Adipocyte (in vitro differentiated cells): ENCODE measurements at regions not wholly inside any gene's neighbourhood (a gene's known extent, or its start where the extent isn't known, plus 50 kb on each side); places are given as distances from the start of the nearest gene placed in this dataset.
"Not testable (repeated sequence)": the region's sequence is repeated elsewhere in the genome, so short reads cannot be mapped to it uniquely, and the experiment has no call there.

Experiments used
- DNase-seq: peaks from one replicate; pipeline ENCODE4 v3.0.0-alpha.2; 2015; ENCODE audit warnings: low read depth
- H3K27me3 ChIP-seq: replicated peaks from 2 replicates; pipeline ENCODE4 v1.7.0; 2013; ENCODE audit warnings: mild to moderate bottlenecking, low read length, moderate library complexity; ENCODE audit not compliant: control insufficient read depth, insufficient read depth
- H3K36me3 ChIP-seq: 2 replicates; pipeline ENCODE4 v1.7.0; 2013; ENCODE audit warnings: low read length, mild to moderate bottlenecking, moderate library complexity; ENCODE audit not compliant: control insufficient read depth, insufficient read depth, severe bottlenecking
- H3K4me1 ChIP-seq: 2 replicates; pipeline ENCODE4 v1.7.0; 2013; ENCODE audit warnings: mild to moderate bottlenecking, low read length, moderate library complexity; ENCODE audit not compliant: control insufficient read depth, insufficient read depth
- H3K4me3 ChIP-seq: 2 replicates; pipeline ENCODE4 v1.7.0; 2013; ENCODE audit warnings: mild to moderate bottlenecking, low read length, moderate library complexity
- H3K9ac ChIP-seq: 2 replicates; pipeline ENCODE4 v1.7.0; 2013; ENCODE audit warnings: mild to moderate bottlenecking, low read length, moderate library complexity
- H3K9me3 ChIP-seq: 2 replicates; pipeline ENCODE4 v1.7.0; 2013; ENCODE audit warnings: mild to moderate bottlenecking, low read length, moderate library complexity; ENCODE audit not compliant: control insufficient read depth

DNA sequence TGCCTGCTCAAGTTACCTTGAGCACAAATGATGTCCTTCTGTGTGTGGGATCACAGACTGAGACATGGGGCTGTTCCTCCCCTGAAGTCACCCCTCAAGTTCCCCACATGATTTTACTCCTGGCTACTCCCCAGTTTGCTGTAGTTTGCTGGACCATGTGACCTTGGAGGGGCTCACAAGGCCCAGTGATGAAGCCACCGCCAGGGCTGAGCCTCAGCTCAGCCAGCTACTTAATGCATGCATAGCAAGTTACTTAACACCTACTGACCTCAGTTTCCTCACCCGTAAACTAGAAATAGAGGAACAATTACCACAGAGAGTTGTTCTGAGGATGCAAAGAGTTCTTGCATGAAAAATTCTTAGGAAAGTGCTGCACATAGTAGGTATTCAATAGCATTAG is 283.7 kb upstream of the PLGLB2 start:
- H3K27me3 ChIP-seq, H3K4me1 ChIP-seq, H3K9me3 ChIP-seq, H3K4me3 ChIP-seq, H3K9ac ChIP-seq, DNase-seq, H3K36me3 ChIP-seq: not testable (repeated sequence)

DNA sequence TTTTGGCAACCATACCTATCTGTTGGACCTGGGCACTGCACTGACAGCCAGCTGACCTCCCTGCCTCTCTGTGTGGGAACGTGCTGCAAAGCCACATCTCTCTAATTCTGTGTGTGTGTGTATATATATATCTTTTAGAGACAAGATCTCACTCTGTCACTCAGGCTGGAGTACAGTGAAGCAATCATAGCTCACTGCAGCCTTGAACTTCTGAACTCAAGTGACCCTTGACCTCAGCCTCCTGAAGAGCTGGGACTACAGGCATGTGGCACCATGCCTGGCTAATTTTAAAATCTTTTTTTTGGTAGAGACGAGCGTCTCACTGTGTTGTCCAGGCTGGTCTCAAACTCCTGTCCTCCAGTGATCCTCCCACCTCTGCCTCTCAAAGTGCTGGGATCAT is 282.2 kb upstream of the PLGLB2 start:
- H3K36me3 ChIP-seq, H3K27me3 ChIP-seq, H3K4me1 ChIP-seq, DNase-seq, H3K9me3 ChIP-seq, H3K9ac ChIP-seq, H3K4me3 ChIP-seq: not testable (repeated sequence)

DNA sequence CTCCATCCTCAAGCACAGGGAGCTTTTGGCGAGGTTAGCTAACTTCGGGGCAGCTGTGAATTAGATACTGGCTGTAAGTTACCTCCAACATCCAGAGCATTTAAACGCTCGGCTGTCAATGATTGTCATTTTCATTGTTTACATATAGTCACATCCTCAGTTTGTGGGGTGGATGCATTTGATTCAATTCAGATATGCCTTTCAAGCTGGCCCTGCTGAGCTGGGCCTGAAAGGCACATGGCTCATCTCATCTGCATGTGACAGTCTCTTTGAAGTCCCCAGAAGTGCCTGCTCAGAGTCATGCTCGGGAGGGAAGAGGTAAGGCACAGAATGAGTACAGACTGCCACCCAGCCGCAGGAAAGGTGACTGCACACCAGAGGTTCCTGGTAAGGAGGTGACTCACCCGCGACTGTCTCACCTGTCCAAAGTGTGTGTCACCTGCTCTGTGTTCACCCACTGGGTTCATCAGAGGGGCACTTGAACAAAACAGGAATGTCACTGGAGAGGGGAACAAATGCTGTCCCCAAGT is 281.2 kb upstream of the PLGLB2 start:
- H3K4me1 ChIP-seq, H3K27me3 ChIP-seq, H3K4me3 ChIP-seq, H3K9ac ChIP-seq, H3K36me3 ChIP-seq, H3K9me3 ChIP-seq, DNase-seq: not testable (repeated sequence)

DNA sequence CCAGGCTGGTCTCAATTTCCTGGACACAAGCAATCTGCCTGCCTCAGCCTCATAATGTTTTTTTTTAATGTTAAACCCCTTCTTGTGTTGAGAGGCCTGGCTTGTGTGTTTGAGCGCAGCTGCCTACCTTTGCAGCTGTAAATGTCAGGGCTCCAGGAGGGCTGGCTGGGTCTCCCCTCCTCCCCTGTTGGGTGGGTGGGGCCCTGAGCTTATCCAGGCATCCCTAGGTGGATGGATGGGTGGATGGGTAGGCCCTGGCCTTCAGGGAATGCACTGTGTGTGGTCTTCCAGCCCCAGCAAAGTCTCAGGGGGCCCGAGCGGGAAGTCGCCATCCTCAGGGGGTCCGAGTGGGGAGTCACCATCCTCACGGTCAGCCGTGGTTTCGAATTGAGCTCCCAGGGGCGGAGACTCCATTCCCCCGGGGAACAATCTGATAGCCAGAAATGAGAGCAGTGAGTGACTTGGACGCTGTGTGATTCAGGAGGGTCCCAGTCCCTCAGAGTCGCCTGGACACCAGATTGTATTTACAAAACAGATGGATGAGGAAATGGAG is 279.4 kb upstream of the PLGLB2 start:
- not testable (repeated sequence) for H3K4me3 ChIP-seq, DNase-seq

DNA sequence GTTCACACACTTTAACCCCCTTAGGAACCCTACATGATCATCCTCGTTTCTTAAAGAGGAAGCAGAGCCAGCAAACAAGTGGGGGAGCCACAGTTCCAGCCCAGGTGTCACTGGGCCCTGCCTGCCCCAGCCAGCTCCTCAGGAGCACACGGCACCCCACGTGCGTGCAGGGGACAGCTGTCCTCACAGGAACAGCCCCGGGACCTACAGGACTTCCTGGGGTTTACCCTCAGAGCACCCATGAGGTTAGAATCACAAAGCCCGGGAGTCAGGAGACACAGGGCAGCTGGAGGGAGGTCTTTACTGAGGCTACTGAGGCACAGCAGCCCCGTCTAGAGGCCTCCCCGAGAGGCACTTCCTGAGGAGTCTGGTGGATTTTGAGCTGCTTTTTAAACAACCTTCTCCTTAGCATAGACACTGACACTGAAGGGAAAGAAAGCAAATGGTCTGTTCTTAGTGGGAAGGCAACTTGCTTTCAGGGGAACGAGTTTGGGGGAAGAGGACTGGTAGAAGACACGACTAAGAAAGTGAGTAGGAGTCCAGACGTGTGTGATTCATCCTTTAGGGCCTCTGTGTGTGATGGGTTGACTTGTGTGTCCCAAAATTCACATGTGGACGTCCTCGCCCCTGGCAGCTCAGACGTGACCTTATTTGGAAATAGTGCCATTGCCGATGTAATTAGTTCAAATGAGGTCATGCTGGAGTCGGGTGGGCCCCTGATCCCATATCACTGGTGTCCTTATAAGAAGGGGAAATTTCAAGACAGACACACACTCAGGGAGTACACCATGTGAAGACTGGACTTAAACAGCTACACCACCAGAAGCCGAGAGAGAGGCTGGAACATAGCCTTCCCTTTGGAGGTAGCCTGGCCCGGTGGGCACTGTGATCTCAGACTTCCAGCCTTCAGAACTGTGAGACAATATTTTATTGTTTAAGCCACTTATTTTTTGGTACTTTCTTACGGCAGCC is 278.4 kb upstream of the PLGLB2 start:
- H3K4me3 ChIP-seq, H3K27me3 ChIP-seq, H3K9ac ChIP-seq, H3K9me3 ChIP-seq, H3K4me1 ChIP-seq, H3K36me3 ChIP-seq: not testable (repeated sequence)
- peak; percentile 7 for DNase-seq

More for the DNA sequence above, 279.4 kb upstream of the PLGLB2 start:
- H3K36me3 ChIP-seq, H3K9me3 ChIP-seq, H3K4me1 ChIP-seq, H3K27me3 ChIP-seq, H3K9ac ChIP-seq: not testable (repeated sequence)

DNA sequence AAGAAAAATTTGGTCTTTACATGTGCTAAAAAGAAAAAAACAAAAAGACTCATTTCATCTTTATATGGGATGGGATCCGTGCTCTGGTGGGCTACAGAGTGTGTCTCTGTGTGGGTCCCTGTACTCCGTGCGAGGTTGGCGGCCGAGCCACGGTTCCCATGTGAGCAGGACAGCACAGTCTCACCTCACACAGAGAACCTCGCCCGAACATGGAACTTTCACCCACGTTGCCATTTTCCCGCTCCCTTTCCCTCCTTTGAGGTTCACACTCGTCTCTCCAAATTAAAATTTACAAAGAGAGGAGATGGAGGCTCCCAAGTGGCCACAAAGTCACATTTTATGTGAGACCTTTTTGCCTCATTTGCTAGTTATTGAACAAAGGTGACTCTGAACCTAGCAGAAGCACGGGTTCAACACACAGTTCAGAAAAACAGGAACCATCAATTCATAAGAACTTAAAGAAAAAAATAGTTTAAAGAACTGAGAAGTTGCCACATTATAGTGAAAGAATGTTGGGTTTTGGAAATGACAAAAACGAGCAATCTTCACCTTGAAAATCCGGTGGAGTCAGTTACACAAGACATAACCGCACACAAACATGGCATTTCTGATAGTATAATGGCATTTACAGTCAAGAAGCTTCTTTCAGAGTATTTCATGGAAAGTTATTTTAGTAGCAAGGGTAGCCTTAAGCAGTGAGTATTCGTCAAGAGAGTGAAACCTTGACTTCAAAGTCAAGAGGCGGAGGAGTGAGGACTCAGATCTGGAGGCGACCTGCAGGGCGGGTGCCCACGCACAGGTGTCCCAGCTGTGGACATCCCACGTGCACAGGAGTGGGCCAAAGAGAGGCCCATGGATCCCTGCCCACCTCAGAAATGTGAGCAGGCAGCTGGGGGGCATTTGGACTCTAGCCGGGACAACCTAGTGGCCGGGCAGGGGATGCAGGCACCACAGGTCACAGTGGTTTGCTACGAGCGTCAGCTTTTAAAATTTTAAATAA is 277.2 kb upstream of the PLGLB2 start:
- H3K27me3 ChIP-seq, H3K36me3 ChIP-seq, H3K9ac ChIP-seq, H3K9me3 ChIP-seq, DNase-seq, H3K4me3 ChIP-seq, H3K4me1 ChIP-seq: not testable (repeated sequence)

DNA sequence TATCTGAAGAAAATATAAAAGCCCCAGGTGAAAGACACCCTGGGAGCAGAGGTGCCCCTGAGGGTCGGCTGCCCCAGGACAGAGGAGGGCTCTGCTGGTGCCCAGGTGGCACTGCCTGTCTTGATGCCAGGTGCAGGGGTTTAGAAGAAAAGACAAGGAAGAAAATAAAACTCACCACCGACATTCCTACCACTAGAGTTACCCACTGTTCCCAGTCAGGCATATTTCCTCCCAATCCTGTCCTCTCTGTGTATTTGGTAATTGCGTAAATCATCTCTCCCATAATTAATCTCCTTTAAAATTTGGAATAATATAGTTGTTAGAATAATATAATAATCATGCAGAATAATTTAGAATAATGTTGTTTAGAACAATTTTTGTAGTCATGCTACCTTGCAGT is 276.4 kb upstream of the PLGLB2 start:
- H3K36me3 ChIP-seq, H3K4me3 ChIP-seq, H3K9ac ChIP-seq, DNase-seq, H3K9me3 ChIP-seq, H3K27me3 ChIP-seq, H3K4me1 ChIP-seq: not testable (repeated sequence)

DNA sequence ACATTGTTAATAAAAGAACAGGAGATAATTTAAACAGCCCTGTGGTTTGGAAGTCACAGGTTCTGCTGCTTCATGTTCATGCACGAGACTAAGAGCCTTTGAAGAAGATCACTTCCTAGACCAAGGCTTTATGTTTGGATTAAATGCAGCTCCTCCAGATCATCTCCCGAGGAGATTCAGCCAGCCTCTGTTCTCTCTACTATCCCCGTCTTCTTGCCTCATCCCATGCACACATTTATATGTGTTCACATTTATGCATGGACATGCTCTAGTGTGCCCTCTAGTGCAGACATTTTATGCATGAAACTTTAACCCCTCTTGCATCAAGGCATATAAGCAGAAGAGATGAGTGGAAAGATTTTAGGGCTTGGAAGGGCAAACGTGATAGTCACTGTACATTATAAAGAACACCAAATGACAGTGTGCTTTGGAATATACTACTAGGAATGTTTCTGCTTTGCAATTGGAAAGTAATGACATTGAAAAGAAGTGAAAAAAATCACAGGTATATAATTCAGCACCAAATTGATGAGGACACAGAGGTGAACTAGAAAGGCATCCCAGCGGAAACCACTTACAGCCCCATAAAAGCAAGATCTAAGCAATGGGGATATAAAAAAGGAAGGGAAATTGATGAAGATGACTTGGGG is 271.5 kb upstream of the PLGLB2 start:
- H3K4me3 ChIP-seq, H3K9me3 ChIP-seq, DNase-seq, H3K4me1 ChIP-seq, H3K9ac ChIP-seq, H3K27me3 ChIP-seq, H3K36me3 ChIP-seq: not testable (repeated sequence)

DNA sequence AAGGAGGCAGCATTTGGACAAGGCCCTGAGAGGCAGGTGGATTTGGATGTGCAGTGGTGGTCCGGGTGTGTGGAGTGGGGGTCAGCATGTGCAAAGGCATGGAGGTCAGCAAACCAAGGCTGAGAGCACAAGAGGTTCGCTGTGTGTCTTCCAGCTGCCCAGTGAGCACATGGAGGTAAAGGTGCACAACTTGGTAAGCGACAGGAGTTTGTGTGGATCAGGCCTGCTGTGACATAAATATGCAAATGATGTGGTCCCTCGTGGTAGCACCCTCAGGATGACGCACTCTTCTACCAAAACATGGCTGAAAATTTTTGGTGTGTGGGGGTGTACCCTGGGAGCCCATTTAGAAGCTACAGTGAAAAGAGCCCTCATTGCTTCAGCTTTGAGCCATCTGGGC is 271.0 kb upstream of the PLGLB2 start:
- not testable (repeated sequence) for DNase-seq, H3K4me3 ChIP-seq, H3K4me1 ChIP-seq, H3K27me3 ChIP-seq, H3K36me3 ChIP-seq, H3K9me3 ChIP-seq
- H3K9ac ChIP-seq, result peak overlapping the region; percentile 60

DNA sequence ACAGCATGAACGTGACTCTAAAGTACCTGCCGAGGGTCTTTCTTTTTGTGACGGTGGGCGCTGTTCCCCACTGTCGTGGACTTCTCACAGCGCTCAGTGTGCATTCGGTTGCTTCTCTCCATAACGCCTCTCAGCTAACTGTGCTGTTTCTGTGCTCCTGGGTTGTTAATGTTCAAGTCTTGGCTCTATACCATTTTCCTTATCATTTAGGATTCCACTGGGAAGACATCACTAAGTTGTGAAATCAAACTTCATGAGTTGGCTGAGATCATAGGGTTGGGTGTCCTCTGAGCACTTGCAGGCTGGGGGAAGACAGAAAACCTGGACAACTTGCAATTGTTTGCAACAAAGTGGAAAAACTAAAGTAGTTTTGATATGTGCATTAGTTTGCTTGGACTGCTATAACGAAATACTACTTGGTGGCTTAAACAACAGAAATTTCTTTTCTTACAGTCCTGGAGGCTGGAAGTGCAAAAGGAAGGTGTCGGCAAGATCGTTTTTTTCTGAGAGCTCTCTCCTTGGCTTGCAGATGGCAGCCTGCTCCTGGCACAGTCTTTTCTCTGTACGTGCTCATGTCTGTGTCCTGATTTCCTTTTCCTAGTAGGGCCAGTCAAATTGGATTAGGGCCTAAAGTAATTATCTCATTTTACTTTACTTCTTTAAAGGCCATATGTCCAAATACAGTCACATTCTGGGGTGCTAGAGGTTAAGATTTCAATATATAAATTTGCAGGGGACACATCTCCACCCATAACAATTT is 270.0 kb upstream of the PLGLB2 start:
- peak overlapping the region; percentile 37 for H3K4me3 ChIP-seq
- H3K27me3 ChIP-seq, DNase-seq, H3K36me3 ChIP-seq, H3K9me3 ChIP-seq, H3K4me1 ChIP-seq: not testable (repeated sequence)
- H3K9ac ChIP-seq, result peak overlapping the region; percentile 60
